ENCODE measurements at regions not wholly inside any gene's neighbourhood (a gene's known extent, or its start where the extent isn't known, plus 50 kb on each side); places are given as distances from the start of the nearest gene placed in this dataset.

GRCh38 chr4:36485885-36486284, 204.5 kb downstream of the DTHD1 start:
- H3K36me3 ChIP-seq (ENCODE audit: control insufficient read depth, insufficient read depth, low read length) = no peaks in the 10 kb centered on the region
- no CpG with 5 or more reads among the region's 3 CpGs for WGBS (ENCODE audit: insufficient coverage)
- no peaks in the 10 kb centered on the region for H3K9me3 ChIP-seq (ENCODE audit: control insufficient read depth, insufficient read depth, low read length)
- H3K4me3 ChIP-seq (ENCODE audit: low read depth, low read length) = no peak overlapping the region
- no peaks in the 10 kb centered on the region for H3K4me1 ChIP-seq (ENCODE audit: control insufficient read depth, insufficient read depth, low read length)
- no peaks in the 10 kb centered on the region for H3K27me3 ChIP-seq (ENCODE audit: control insufficient read depth, insufficient read depth, low read length)
- no peak overlapping the region for H3K27ac ChIP-seq (ENCODE audit: low read depth, low read length)
- no peak for DNase-seq (ENCODE audit: low read depth in 4 of 6, low spot score in 6 of 6)

- DNase-seq (ENCODE audit: low read depth in 4 of 6, low spot score in 6 of 6) = no peak
- Histone ChIP-seq H3K27ac (ENCODE audit: low read depth, low read length) (no peak overlapping the region), H3K27me3 (ENCODE audit: control insufficient read depth, insufficient read depth, low read length) (no peaks in the 10 kb centered on the region), H3K4me3 (ENCODE audit: low read depth, low read length) (no peak overlapping the region), H3K36me3 (ENCODE audit: control insufficient read depth, insufficient read depth, low read length) (no peaks in the 10 kb centered on the region), H3K4me1 (ENCODE audit: control insufficient read depth, insufficient read depth, low read length) (no peaks in the 10 kb centered on the region), H3K9me3 (ENCODE audit: control insufficient read depth, insufficient read depth, low read length) (no peaks in the 10 kb centered on the region)
- 86% methylated on average over 1 of the region's 2 CpGs for WGBS (ENCODE audit: insufficient coverage)
Measured at GRCh38 chr4:36489798-36490197, 208.4 kb downstream of the DTHD1 start.

- Histone ChIP-seq H3K4me3 (ENCODE audit: low read depth, low read length) (no peak overlapping the region), H3K4me1 (ENCODE audit: control insufficient read depth, insufficient read depth, low read length) (no peaks in the 10 kb centered on the region), H3K27ac (ENCODE audit: low read depth, low read length) (no peak overlapping the region), H3K27me3 (ENCODE audit: control insufficient read depth, insufficient read depth, low read length) (no peaks in the 10 kb centered on the region), H3K9me3 (ENCODE audit: control insufficient read depth, insufficient read depth, low read length) (no peaks in the 10 kb centered on the region), H3K36me3 (ENCODE audit: control insufficient read depth, insufficient read depth, low read length) (no peaks in the 10 kb centered on the region)
- DNase-seq (ENCODE audit: low read depth in 4 of 6, low spot score in 6 of 6) = no peak
- WGBS (ENCODE audit: insufficient coverage) = 55% methylated on average over 1 of the region's 1 CpG
Measured at GRCh38 chr4:36492041-36492440, 210.6 kb downstream of the DTHD1 start.

GRCh38 chr4:36492590-36492989, 211.2 kb downstream of the DTHD1 start:
- Histone ChIP-seq H3K9me3 (ENCODE audit: control insufficient read depth, insufficient read depth, low read length) (no peaks in the 10 kb centered on the region), H3K4me1 (ENCODE audit: control insufficient read depth, insufficient read depth, low read length) (no peaks in the 10 kb centered on the region), H3K27ac (ENCODE audit: low read depth, low read length) (no peak overlapping the region), H3K36me3 (ENCODE audit: control insufficient read depth, insufficient read depth, low read length) (no peaks in the 10 kb centered on the region), H3K4me3 (ENCODE audit: low read depth, low read length) (no peak overlapping the region), H3K27me3 (ENCODE audit: control insufficient read depth, insufficient read depth, low read length) (no peaks in the 10 kb centered on the region)
- WGBS (ENCODE audit: insufficient coverage) = no CpG with 5 or more reads among the region's 1 CpG
- no peak for DNase-seq (ENCODE audit: low read depth in 4 of 6, low spot score in 6 of 6)

GRCh38 chr4:36493251-36493650, 211.8 kb downstream of the DTHD1 start:
- no peak overlapping the region for H3K27ac ChIP-seq (ENCODE audit: low read depth, low read length)

GRCh38 chr4:36494016-36494415, 212.6 kb downstream of the DTHD1 start:
- Histone ChIP-seq H3K36me3 (ENCODE audit: control insufficient read depth, insufficient read depth, low read length) (no peaks in the 10 kb centered on the region), H3K9me3 (ENCODE audit: control insufficient read depth, insufficient read depth, low read length) (no peaks in the 10 kb centered on the region), H3K4me1 (ENCODE audit: control insufficient read depth, insufficient read depth, low read length) (no peaks in the 10 kb centered on the region), H3K27ac (ENCODE audit: low read depth, low read length) (no peak overlapping the region), H3K4me3 (ENCODE audit: low read depth, low read length) (no peak overlapping the region), H3K27me3 (ENCODE audit: control insufficient read depth, insufficient read depth, low read length) (no peaks in the 10 kb centered on the region)
- no CpG with 5 or more reads among the region's 2 CpGs for WGBS (ENCODE audit: insufficient coverage)
- DNase-seq (ENCODE audit: low read depth in 4 of 6, low spot score in 6 of 6) = no peak

More at GRCh38 chr4:36493251-36493650, 211.8 kb downstream of the DTHD1 start:
- WGBS (ENCODE audit: insufficient coverage) = no CpG with 5 or more reads among the region's 1 CpG
- H3K27me3 ChIP-seq (ENCODE audit: control insufficient read depth, insufficient read depth, low read length) = no peaks in the 10 kb centered on the region
- no peaks in the 10 kb centered on the region for H3K36me3 ChIP-seq (ENCODE audit: control insufficient read depth, insufficient read depth, low read length)
- no peaks in the 10 kb centered on the region for H3K4me1 ChIP-seq (ENCODE audit: control insufficient read depth, insufficient read depth, low read length)
- DNase-seq (ENCODE audit: low read depth in 4 of 6, low spot score in 6 of 6) = no peak
- no peaks in the 10 kb centered on the region for H3K9me3 ChIP-seq (ENCODE audit: control insufficient read depth, insufficient read depth, low read length)
- H3K4me3 ChIP-seq (ENCODE audit: low read depth, low read length) = no peak overlapping the region

GRCh38 chr4:36494747-36495146, 213.3 kb downstream of the DTHD1 start:
- Histone ChIP-seq H3K9me3 (ENCODE audit: control insufficient read depth, insufficient read depth, low read length) (no peaks in the 10 kb centered on the region), H3K4me3 (ENCODE audit: low read depth, low read length) (no peak overlapping the region), H3K27me3 (ENCODE audit: control insufficient read depth, insufficient read depth, low read length) (no peaks in the 10 kb centered on the region), H3K4me1 (ENCODE audit: control insufficient read depth, insufficient read depth, low read length) (no peaks in the 10 kb centered on the region), H3K36me3 (ENCODE audit: control insufficient read depth, insufficient read depth, low read length) (no peaks in the 10 kb centered on the region), H3K27ac (ENCODE audit: low read depth, low read length) (no peak overlapping the region)
- DNase-seq (ENCODE audit: low read depth in 4 of 6, low spot score in 6 of 6) = no peak
- 70% methylated on average over 1 of the region's 2 CpGs for WGBS (ENCODE audit: insufficient coverage)

- H3K9me3 ChIP-seq (ENCODE audit: control insufficient read depth, insufficient read depth, low read length) = no peaks in the 10 kb centered on the region
- H3K27me3 ChIP-seq (ENCODE audit: control insufficient read depth, insufficient read depth, low read length) = no peaks in the 10 kb centered on the region
- H3K36me3 ChIP-seq (ENCODE audit: control insufficient read depth, insufficient read depth, low read length) = no peaks in the 10 kb centered on the region
- H3K27ac ChIP-seq (ENCODE audit: low read depth, low read length) = no peak overlapping the region
- H3K4me3 ChIP-seq (ENCODE audit: low read depth, low read length) = no peak overlapping the region
- no peaks in the 10 kb centered on the region for H3K4me1 ChIP-seq (ENCODE audit: control insufficient read depth, insufficient read depth, low read length)
- DNase-seq (ENCODE audit: low read depth in 4 of 6, low spot score in 6 of 6) = no peak
Measured at GRCh38 chr4:36502350-36502749, 220.9 kb downstream of the DTHD1 start.

GRCh38 chr4:36508394-36508793, 227.0 kb downstream of the DTHD1 start:
- no peaks in the 10 kb centered on the region for H3K4me1 ChIP-seq (ENCODE audit: control insufficient read depth, insufficient read depth, low read length)
- H3K36me3 ChIP-seq (ENCODE audit: control insufficient read depth, insufficient read depth, low read length) = no peaks in the 10 kb centered on the region
- H3K27ac ChIP-seq (ENCODE audit: low read depth, low read length) = no peak overlapping the region
- no peaks in the 10 kb centered on the region for H3K9me3 ChIP-seq (ENCODE audit: control insufficient read depth, insufficient read depth, low read length)
- WGBS (ENCODE audit: insufficient coverage) = 90% methylated on average over 2 of the region's 2 CpGs
- H3K4me3 ChIP-seq (ENCODE audit: low read depth, low read length) = no peak overlapping the region
- no peaks in the 10 kb centered on the region for H3K27me3 ChIP-seq (ENCODE audit: control insufficient read depth, insufficient read depth, low read length)
- DNase-seq (ENCODE audit: low read depth in 4 of 6, low spot score in 6 of 6) = no peak

- DNase-seq (ENCODE audit: low read depth in 4 of 6, low spot score in 6 of 6) = peak in 1 of 6 donors; percentile 44
- H3K4me3 ChIP-seq (ENCODE audit: low read depth, low read length) = no peak overlapping the region
- H3K27me3 ChIP-seq (ENCODE audit: control insufficient read depth, insufficient read depth, low read length) = no peaks in the 10 kb centered on the region
- no peaks in the 10 kb centered on the region for H3K9me3 ChIP-seq (ENCODE audit: control insufficient read depth, insufficient read depth, low read length)
- H3K4me1 ChIP-seq (ENCODE audit: control insufficient read depth, insufficient read depth, low read length) = no peaks in the 10 kb centered on the region
- H3K27ac ChIP-seq (ENCODE audit: low read depth, low read length) = no peak overlapping the region
- H3K36me3 ChIP-seq (ENCODE audit: control insufficient read depth, insufficient read depth, low read length) = no peaks in the 10 kb centered on the region
- no CpG with 5 or more reads among the region's 3 CpGs for WGBS (ENCODE audit: insufficient coverage)
Measured at GRCh38 chr4:36509845-36510244, 228.4 kb downstream of the DTHD1 start.

Data from spinal cord (tissue), 9 donors.